ENCODE measurements at regions not wholly inside any gene's neighbourhood (a gene's known extent, or its start where the extent isn't known, plus 50 kb on each side); places are given as distances from the start of the nearest gene placed in this dataset.

DNA sequence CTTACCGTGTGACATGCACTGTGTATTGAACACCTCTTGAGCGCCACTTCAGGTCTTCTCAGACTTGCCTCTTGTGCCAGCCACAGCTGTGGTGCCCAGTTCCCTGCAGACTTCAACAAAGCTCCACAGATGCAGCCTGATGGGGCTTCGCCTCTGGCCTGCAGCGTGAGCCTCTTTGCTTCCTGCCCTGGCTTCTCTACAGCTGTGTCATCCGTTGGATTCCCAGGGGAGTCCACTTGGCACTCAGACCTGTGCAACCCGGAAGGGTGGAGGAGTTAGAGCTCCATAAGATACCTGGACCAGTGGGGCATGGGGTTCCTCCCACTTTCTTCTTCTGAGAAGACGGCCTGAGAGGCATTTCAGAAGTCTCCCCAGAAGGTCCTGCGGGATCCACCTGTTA, 57.7 kb upstream of the BNIP2 start:
- peaks cover 4% of the 10 kb centered on the region for H3K4me1 Mint-ChIP-seq (ENCODE audit: low read depth)
- peaks cover 5% of the 10 kb centered on the region for H3K36me3 Mint-ChIP-seq (ENCODE audit: insufficient read depth)
- DNase-seq: no peak
- H3K4me3 Mint-ChIP-seq: no peak overlapping the region
- H3K27me3 Mint-ChIP-seq (ENCODE audit: low read depth): peaks cover 23% of the 10 kb centered on the region
- peaks cover 9% of the 10 kb centered on the region for H3K9me3 Mint-ChIP-seq
- no peak for ATAC-seq

DNA sequence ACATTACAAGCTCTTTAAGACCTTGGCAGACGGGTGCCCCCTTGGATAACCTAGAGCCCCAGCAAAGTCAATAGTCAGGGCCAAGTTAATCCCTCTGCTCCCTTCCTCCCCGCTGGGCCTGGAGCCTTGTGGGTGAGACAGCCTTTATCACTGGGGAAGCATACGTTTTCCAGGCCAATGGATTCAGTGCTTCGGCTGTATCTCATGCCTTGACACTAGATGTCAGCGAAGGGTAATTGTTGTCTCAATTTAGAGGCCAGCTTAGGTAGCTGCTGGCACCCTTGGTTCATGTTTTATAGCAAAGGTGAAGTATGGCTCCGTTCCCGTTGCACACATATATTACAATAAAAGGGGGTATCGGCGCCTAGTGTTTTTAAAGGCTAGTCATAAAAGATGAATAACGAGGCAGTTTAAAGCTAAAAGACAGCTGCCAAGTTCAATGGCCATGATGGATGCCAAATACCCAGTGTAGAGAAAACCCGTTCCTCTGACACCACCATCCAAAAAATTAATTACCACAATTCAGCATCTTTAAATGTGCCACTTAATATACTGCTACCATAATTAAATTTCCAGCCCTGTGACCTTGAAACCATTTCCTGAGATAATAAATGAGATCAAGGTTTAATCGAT, 52.3 kb upstream of the BNIP2 start:
- peaks cover 20% of the 10 kb centered on the region for H3K27me3 Mint-ChIP-seq (ENCODE audit: low read depth)
- peaks cover 5% of the 10 kb centered on the region for H3K36me3 Mint-ChIP-seq (ENCODE audit: insufficient read depth)
- no peak overlapping the region for H3K4me3 Mint-ChIP-seq
- H3K9me3 Mint-ChIP-seq: peaks cover 9% of the 10 kb centered on the region
- ATAC-seq (no peak), DNase-seq (no peak)
- H3K4me1 Mint-ChIP-seq (ENCODE audit: low read depth): no peaks in the 10 kb centered on the region

DNA sequence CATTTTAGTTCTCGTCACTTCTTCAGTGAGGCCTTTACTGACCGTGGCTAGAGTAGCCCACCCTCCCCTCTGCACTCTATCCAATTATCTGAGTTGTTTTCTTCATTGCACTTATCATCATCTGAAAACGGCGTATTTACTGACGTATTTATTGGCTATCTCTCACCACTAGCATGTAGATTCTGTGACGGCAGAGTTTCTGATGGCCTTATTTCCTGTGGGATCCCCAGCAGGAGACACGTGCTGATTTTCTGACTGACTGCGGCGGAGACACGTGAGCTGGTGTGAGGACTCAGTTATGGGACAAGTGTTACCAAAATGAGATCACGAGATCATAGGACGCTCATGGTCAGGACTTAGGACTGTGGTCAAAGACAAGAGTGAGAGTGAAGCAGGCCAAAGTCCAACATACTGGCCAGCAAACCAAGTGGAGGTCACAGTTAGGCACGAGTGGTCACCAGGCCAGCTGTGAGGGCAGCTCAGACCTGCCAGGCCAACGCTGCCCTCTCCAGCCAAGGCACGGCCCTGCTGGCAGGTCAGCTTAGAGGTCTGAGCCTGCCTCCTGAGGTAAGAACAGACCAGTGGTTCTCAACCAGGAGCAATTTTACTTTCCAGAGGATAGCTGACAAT, 50.6 kb upstream of the BNIP2 start:
- no peaks in the 10 kb centered on the region for H3K4me1 Mint-ChIP-seq (ENCODE audit: low read depth)
- DNase-seq (no peak), ATAC-seq (no peak)
- H3K9me3 Mint-ChIP-seq: peaks cover 9% of the 10 kb centered on the region
- no peak overlapping the region for H3K4me3 Mint-ChIP-seq
- H3K27me3 Mint-ChIP-seq (ENCODE audit: low read depth): peaks cover 14% of the 10 kb centered on the region
- H3K36me3 Mint-ChIP-seq (ENCODE audit: insufficient read depth): peaks cover 5% of the 10 kb centered on the region
